Activated CD8-positive, alpha-beta memory T cell treated with anti-CD3 and anti-CD28 coated beads for 24 hours (primary cell): ENCODE measurements at regions not wholly inside any gene's neighbourhood (a gene's known extent, or its start where the extent isn't known, plus 50 kb on each side); places are given as distances from the start of the nearest gene placed in this dataset.
"Not testable (repeated sequence)": the region's sequence is repeated elsewhere in the genome, so short reads cannot be mapped to it uniquely, and the experiment has no call there.

Experiments
- DNase-seq: peaks from one replicate; pipeline ENCODE4 v3.0.0-alpha.2; 2020

- DNase-seq = no peak
Observed at GRCh38 chrX:39418731-39419638, 617.7 kb downstream of the MID1IP1 start.

GRCh38 chrX:39421006-39421405 is 619.7 kb downstream of the MID1IP1 start:
- no peak for DNase-seq

- DNase-seq = no peak
Observed at GRCh38 chrX:39425124-39425806, 624.0 kb downstream of the MID1IP1 start.

DNA sequence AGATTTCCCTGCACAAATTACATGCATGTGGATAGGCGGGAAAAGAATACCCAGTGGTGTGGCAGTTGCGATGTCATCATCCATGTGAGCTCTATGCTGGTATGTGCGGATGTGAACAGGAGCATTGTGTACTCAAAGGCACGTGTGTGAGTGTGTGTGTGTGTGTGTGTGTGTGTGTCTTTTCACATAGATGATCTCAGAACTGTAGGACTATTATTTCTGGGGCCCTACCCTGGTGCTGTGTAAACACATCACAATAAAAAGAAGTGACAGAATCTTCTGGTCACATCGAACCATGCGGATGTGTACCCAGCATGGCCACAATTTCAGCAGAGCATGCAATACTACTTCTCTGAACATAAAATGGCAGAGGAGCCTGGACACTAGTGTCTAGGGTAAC is 624.8 kb downstream of the MID1IP1 start:
- no peak for DNase-seq

- no peak for DNase-seq
Observed at GRCh38 chrX:39427492-39427891, 626.2 kb downstream of the MID1IP1 start.

- peak; percentile 67 for DNase-seq
Observed at GRCh38 chrX:39427906-39428305, 626.6 kb downstream of the MID1IP1 start.

GRCh38 chrX:39430551-39430950 is 629.3 kb downstream of the MID1IP1 start:
- DNase-seq = no peak

DNA sequence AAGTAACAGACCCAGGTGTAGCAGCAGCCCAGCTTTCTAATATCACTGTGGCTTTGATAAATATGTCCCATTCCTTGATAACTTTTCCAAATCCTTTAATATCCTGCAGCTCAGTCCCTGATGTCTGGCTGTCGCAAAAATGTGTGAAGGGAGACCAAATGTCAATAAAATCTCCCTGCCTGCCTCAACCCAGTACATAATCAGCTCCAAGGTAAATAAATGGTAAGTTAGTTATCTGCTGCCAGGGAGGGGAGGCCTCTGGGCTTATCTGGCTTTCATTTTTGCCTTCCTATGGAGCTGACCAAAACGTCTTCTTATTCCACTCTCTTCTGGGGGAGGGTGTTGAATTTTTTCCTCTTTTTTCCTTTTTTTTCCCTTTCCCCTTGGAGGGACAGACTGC is 630.6 kb downstream of the MID1IP1 start:
- no peak for DNase-seq

DNA sequence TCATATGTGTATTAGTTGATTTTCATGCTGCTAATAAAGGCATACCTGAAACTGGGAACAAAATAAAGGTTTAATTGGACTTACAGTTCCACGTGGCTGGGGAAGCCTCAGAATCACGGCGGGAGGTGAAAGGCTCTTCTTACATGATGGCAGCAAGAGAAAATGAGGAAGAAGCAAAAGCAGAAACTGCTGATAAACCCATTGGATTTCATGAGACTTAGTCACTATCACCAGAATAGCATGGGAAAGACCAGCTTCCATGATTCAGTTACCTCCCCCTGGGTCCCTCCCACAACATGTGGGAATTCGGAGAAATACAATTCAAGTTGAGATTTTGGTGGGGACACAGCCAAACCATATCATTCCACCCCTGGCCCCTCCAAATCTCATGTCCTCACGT is 633.4 kb downstream of the MID1IP1 start:
- DNase-seq = not testable (repeated sequence)

- not testable (repeated sequence) for DNase-seq
Observed at GRCh38 chrX:39436538-39436937, 635.3 kb downstream of the MID1IP1 start.

DNA sequence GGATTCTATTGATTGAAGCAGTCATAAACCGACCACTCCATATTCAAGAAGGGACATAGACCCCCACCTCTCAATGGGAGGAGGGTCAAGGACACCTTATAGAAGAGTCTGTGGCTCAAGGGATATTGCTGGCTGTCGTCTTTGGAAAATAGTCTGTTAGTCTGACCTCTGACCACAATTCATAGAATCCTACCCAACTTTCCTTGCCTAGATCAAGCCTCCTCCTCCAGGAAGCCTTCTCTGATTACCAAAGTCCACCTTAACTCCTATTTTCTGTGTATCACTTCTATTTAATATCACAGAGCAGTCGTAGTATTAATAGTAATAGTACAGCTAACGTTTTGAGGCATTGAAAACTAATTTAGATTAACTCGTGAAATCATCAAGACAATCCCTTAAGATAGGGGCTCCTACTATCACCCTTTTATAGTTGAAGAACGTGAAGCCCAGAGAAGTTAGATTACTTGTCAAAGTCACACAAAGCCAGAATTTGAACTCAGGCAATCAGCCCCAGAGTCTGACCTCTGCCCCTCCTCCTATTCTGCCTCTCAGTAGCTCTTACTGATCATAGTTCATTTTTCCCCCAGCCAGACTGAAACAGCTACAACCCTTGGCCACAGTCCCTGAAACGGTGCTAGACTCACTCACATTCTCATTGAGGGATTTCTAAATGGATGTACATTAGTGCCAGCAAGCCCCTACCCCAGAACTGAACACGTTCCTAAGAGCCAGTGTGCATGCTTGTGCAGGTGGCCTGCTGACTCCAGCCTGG is 636.6 kb downstream of the MID1IP1 start:
- DNase-seq = no peak

- DNase-seq = no peak
Observed at GRCh38 chrX:39438603-39439602, 637.6 kb downstream of the MID1IP1 start.

GRCh38 chrX:39439906-39440798 is 638.9 kb downstream of the MID1IP1 start:
- no peak for DNase-seq

GRCh38 chrX:39440799-39441284 is 639.6 kb downstream of the MID1IP1 start:
- DNase-seq = no peak

- no peak for DNase-seq
Observed at GRCh38 chrX:39442332-39442731, 641.1 kb downstream of the MID1IP1 start.

DNA sequence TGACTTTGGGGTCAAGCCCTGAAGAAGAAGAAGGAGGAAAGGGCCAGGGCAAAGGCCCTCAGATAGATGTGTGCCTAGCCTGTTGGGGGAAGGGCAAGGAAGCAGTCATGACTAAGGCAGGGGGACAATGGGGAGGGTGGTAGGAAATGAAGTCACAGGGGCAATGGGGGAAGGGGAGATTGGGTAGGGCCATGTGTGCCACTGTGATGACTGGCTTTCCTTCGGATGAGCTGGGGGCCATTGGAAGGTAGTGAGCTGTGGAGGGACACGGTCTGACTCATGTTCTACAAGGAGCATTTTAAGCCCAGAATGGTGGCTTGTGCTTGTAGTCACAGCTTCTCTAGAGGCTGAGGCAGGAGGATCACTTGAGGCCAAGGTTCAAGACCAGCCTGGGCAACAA is 642.0 kb downstream of the MID1IP1 start:
- DNase-seq = no peak

DNA sequence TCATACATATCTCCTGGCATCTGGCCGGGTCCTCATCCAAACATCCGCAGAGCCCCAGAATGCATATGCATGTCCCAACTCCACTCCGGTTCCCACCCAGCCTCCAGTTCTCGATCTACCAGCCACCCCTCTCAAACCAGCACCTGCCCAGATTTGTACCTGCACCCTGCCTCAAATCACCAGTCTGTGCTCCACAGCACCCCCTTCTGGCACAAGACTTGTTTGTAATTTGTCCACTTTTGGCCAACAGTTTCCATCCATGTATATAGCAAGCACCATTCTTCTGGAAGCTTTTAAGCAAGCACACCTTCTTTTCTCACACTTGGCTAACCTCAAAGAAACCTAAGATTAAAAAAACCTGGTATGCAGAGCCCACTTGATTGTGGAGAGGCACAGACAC is 644.1 kb downstream of the MID1IP1 start:
- DNase-seq = peak; percentile 75

GRCh38 chrX:39449352-39449751 is 648.1 kb downstream of the MID1IP1 start:
- DNase-seq = no peak

GRCh38 chrX:39450234-39450977 is 647.4 kb downstream of the BCOR start:
- no peak for DNase-seq

GRCh38 chrX:39451046-39451445 is 646.7 kb downstream of the BCOR start:
- no peak for DNase-seq
